Left renal cortex interstitium (tissue), 4 donors: ENCODE measurements at regions not wholly inside any gene's neighbourhood (a gene's known extent, or its start where the extent isn't known, plus 50 kb on each side); places are given as distances from the start of the nearest gene placed in this dataset.
"Not testable (repeated sequence)": the region's sequence is repeated elsewhere in the genome, so short reads cannot be mapped to it uniquely, and the experiment has no call there.

Experiments
- DNase-seq, 4 donors: peaks; one replicate each; pipeline ENCODE4 v3.0.0-alpha.2; 2013; ENCODE audit warnings: low read depth in 4 of 4, low spot score in 2 of 4, missing footprints in 1 of 4

DNA sequence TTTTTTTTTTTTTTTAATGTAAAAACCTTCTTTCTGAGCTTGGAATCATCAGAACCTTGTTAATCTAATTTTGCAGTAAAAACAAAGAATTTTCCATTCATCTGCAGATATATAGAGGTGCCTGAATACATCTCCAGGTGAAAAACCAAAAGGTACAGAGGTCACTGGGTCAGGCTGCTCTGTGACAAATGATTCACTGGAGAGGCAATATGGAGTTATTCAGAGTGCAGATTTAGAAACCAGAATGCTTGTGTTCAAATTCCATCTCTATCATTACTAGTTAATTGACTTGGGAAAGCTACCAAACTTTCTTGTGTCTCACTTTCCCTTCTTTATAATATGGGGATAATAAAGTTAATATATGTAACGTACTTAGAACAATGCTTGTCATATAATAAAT lies 51.5 kb upstream of the C1orf53 start:
- DNase-seq = no peak

DNA sequence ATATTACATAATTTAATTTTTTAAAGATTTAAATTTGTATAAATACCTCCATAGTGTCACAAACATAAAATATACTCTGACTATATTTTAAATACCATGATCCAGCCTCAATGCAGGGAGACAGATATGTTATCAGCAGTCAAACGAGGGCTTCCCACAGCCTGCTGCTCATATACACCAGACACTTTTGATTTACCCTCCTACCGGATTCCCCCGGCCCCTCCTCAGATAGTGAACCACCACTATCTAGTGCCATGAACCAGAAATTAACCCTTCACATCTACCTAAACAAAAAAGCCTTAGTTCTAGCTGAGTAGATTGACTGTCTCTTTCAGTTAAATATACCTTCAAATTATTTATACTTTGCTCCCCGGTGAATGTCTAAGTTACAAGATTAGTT lies 52.4 kb upstream of the C1orf53 start:
- DNase-seq = no peak

DNA sequence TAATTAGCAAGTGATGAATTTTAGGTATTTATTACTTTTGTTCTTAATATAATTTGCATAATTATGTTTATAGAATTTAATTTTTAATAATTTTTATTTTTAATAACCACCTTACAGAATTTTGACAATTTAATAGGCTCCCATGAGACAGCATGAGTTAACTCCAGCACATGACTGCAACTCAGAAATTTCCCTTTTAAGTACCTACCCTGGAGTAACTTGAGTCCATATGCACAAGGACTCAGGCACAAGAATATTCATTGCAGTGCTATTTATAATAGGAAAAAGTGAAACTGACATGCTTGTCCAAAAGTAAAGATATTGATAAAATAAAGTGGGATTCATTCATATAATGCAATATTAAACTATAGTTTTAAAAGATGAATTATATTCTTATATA lies 54.1 kb upstream of the C1orf53 start:
- no peak for DNase-seq

DNA sequence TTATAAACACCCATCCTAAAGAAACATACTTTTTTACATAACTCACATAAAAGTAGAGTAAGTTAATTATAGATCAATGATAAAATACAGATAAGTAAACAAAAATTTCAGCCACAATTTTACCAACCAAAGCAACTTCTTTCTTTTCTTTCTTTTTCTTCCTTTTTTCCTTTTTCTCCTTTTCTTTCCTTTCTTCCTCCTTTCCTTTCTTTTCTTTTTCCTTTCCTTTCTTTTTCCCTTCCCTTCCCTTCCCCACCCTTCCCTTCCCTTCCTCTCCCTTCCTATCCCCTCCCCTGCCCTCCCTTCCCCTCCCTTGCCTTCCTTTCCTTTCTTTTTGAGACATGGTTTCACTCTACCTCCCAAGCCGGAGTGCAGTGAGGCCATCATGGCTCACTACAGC lies 56.5 kb upstream of the C1orf53 start:
- no peak for DNase-seq

DNA sequence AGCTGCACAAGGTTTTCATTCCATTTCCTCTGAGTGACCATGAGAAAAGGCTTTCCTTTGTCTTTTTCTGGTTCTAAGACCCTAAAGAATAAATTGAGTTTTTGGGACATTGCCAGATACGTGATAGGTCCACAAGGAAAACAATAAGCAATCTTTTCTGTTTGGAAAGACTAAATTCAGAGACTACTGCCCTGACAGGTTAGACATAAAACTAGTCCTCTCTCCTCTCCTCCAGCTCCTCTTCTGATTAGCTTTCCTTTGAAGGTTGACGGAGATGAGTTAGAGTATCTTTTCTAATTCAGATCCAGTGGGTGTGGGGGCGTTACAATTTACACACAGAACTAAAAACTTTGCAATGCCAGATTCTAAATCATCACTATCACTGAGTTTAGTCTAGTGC lies 57.8 kb upstream of the C1orf53 start:
- no peak for DNase-seq

DNA sequence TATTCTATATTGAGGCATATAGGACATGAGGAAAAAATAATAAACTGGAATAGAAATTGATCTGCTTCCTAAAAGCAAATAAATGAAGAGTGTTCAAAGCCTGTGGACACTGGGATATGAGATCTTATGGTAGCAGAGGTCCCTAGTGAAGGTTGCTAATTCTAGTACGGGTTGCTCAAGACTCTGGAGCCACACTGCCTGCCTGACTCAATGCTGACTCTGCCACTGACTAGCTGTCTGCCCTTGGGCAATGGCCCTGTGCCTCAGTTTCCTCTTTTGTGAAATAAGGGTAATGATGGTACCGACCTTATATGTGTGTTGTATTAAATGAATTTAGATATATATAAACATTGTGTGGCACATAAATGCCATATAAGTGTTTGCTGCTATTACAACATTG lies 59.0 kb upstream of the C1orf53 start:
- no peak for DNase-seq

DNA sequence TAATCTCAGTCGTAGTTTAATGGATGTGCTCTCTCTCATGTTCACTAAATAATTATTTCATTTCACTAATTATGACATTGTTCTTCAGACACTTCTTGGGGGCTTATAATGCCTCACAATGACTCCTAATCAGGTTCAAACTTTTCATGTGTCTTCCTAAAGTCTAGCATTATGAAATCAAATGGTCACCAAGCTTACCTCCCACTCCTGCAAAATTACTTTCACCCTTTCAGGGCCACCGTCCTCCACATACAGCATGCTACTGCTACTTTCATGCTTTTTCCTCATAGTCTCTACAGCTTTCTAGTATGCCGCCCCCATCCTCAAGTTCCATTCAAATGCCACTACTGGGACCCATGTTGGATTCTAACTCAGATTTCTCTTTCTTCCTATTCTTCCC lies 59.8 kb upstream of the C1orf53 start:
- no peak for DNase-seq

DNA sequence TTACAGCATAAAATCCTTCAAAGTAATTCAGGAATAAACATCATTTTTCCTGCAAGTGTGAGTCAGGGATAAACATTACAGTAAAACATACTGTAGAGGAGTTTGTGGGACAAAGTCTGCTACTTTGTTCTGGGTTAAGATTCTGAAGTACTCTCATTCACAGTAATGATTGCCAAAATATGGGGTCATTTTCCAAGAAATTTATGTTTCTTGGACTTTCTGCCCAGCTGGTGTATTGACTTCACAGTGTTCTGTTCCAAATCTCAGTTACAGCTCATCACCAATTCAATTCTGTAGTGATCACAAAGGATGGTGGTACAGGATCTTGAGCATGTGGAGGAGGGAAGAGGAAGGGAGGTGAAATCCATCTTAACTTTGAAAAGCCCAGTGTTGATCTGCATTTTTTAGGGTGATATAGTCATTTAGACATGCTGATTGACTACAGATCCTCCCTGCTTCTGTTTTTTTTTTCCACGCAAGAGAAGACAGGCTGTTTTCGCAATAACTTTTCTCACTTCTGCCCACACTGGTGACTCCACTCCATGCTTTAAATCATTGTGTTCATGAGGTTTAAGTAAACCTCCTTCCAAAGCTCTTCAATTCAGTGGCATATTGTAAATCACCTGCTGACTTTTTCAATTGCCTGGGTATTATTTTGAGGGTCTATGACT lies 60.4 kb upstream of the C1orf53 start:
- peak in 1 of 4 donors; percentile 11 for DNase-seq

DNA sequence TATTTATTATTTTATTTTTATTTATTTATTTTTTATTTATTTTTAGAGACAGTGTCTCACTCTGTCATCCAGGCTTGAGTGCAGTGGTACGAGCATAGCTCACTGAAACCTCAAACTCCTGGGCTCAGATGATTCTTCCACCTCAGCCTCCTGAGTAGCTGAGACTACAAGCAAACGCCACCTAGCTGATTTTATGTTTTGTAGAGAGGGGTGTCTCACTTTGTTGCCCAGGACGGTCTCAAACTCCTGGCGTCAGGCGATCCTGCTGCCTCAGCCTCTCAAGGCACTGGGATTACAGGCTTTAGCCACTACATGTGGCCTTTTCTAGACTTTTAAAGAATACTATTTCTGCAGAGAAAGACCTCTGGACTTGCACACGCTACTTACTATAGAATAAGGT lies 61.3 kb upstream of the C1orf53 start:
- no peak for DNase-seq

DNA sequence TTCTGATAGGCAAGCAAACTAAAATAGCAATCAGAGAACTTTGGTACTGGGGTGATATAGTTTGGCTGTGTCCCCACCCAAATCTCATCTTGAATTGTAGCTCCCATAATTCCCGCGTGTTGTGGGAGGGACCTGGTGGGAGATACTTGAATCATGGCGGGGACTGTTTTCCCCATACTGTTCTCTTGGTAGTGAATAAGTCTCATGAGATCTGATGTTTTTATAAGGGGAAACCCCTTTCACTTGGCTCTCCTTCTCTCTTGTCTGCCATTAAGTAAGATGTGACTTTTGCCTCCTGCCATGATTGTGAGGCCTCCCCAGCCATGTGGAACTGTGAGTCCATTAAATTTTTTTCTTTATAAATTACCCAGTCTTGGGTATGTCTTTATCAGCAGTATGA lies 62.6 kb upstream of the C1orf53 start:
- DNase-seq = not testable (repeated sequence)

DNA sequence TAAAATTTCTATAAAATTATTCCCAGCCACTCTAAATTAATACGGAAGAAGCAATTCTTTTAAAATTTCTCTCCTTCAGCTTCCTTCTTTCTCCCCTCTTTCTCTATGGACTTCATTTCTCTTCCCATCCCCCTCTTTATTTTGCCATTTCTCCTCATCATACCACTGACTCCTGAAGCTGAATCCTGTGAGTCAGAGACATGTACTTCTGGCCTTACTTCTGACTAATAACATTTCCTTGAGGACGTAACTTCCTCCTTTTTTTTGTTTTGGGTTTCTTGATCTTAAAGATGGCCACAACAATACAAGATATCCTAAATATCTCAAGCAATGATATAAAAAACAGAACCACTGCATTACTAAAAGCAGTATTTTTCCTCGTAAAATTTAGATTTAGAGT lies 63.6 kb upstream of the DENND1B start:
- DNase-seq = no peak

DNA sequence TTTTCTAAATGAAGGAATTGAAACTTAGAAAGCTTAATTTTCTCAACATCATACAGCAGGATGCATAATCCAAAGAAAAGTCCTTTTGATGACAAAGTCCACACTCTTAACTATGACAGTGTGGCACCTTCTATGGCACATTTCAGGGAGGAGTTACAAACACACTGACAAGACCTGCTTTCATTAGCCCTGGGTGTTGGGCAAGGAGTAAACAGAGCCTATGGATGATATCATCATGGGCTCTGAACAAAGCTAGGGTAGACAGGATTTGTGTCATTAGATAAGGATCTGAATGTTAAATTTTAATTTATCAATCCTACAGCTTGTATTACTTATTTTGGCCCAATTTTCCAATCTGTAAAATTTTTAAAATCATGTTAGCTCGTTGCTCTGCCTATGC lies 62.6 kb upstream of the DENND1B start:
- DNase-seq = no peak

DNA sequence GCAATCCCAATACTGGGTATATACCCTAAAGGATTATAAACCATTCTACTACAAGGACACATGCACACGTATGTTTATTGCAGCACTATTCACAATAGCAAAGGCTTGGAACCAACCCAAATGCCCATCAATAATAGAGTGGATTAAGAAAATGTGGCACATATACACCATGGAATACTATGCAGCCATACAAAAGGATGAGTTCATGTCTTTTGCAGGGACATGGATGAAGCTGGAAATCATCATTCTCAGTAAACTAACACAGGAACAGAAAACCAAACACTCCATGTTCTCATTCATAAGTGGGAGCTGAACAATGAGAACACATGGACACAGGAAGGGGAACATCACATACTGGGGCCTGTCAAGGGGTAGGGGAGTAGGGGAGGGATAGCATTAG lies 61.1 kb upstream of the DENND1B start:
- DNase-seq = not testable (repeated sequence)

DNA sequence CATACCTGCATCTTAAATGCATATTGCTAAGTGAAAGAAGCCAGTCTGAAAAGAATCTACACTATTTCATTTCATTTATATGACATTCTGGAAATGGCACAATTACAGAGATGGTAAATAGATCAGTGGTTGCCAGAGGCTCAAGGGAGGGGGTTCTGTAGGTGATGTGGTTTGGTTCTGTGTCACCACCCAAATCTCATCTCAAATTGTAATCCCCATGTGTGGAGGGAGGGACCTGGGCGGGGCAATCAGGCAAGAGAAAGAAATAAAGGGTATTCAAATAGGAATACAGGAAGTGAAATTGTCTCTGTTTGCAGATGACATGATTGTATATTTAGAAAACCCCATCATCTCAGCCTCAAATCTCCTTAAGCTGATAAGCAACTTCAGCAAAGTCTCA lies 53.7 kb upstream of the DENND1B start:
- not testable (repeated sequence) for DNase-seq

DNA sequence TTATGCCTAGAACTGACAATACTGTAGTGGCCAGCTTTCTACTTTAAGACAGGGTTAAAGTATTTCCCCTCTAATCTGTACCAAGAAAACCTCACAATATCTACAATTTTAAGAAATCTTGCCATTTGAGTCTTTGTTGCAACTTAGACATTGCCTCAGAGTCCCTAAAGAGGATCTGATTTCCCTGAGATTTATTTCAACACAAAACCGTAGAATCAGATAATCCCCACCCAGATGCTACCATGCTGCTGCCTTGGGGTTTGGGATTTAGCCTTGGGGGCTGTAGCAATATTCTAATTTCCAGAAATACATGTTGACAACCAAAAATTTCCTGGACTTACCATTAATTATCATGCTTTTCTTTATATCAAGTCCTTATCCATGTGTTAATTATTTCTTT lies 50.3 kb upstream of the DENND1B start:
- DNase-seq = no peak
